Peyer's patch (tissue), 4 donors: ENCODE measurements at regions not wholly inside any gene's neighbourhood (a gene's known extent, or its start where the extent isn't known, plus 50 kb on each side); places are given as distances from the start of the nearest gene placed in this dataset.

Source experiments
- CTCF ChIP-seq, 6 experiments: fragments of 450-650 bp in 4 of 6; fragments of 200-600 bp in 2 of 6; sonication (generic) in 1 of 6; IDR thresholded peaks; one replicate each; pipeline ENCODE4 v1.5.1; 2017 to 2019; ENCODE audit warnings: antibody characterized with exemption in 6 of 6, mild to moderate bottlenecking in 3 of 6, moderate library complexity in 1 of 6
- POLR2A ChIP-seq, 2 donors: fragments of 450-650 bp; IDR thresholded peaks; one replicate each; pipeline ENCODE4 v1.5.1; 2017; ENCODE audit warnings: antibody characterized with exemption in 2 of 2, mild to moderate bottlenecking in 2 of 2, moderate library complexity in 2 of 2

DNA sequence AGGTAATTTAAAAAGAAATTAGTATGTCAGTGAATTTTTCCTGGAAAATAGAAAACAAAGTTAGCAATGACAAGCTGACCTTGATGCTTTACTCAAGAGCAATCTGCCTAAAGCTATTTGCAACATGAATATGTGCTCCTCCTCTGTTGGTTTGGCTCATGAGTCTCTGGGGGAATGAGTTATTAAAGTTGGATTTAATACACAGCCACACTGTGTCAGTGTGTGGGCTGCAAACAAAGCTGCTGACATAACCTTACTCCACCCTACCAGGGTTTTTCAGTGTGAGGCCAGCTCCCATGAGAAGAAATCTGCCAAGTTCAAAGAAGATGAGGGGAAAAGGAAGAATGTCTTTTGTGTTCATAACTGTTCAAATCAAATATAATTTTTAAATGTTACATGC, 280.5 kb downstream of the TLL1 start:
- TF ChIP-seq CTCF (IDR thresholded peaks at IDR 0.05) (no peak), POLR2A (IDR thresholded peaks at IDR 0.05) (no peak)
